Epithelial cell of esophagus (primary cell): ENCODE measurements at regions not wholly inside any gene's neighbourhood (a gene's known extent, or its start where the extent isn't known, plus 50 kb on each side); places are given as distances from the start of the nearest gene placed in this dataset.
"Not testable (repeated sequence)": the region's sequence is repeated elsewhere in the genome, so short reads cannot be mapped to it uniquely, and the experiment has no call there.

Experiments
- DNase-seq: peaks from one replicate; pipeline ENCODE4 v3.0.0; 2010; ENCODE audit warnings: low read depth
- H3K4me3 ChIP-seq: 2 replicates; pipeline ENCODE4 v1.5.1; 2011; ENCODE audit warnings: mild to moderate bottlenecking, low read length, control low read depth
- TF ChIP-seq, protein P1 (sequence below): IDR thresholded peaks from 2 replicates; pipeline ENCODE4 v1.5.1; 2011; ENCODE audit warnings: low read depth, mild to moderate bottlenecking, low read length, control low read depth, inconsistent platforms; ENCODE audit not compliant: insufficient read depth; ENCODE audit errors: missing control alignments

DNA sequence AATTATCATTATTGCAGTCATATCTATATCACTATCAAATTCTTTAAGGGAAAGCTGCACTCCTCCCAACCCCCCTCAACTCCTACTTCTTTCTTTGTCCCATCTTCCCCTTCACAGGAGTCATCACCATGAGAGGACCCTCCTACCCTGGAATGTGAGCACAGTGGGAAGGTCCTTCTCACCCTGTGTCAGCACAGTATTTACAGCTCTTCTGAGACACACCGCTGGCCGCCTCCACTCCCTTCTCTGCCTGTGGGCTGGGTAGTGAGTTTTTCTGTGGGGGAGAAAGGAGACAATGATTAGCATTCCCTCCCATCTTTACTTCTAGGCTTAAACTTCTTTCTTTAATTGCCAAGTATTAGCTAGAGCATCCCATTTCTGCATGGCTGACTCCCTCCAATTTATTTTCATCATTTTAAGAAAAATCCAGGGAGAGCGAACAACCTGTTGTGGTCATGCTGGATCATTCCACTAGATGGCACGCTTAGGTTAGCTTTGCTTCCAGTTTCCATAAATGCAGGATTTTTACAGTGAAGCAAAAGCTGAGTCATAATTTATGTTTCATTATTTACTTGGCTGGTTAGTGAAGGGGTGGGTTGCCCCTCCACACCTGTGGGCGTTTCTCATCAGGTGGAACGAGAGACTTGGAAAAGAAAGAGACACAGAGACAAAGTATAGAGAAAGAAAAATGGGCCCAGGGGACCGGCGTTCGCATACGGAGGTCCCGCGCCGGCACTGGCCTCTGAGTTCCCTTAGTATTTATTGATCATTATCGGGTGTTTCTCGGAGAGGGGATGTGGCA lies 188.5 kb downstream of the ALX1 start:
- DNase-seq = peak; percentile 83
- TF ChIP-seq, protein P1, sequence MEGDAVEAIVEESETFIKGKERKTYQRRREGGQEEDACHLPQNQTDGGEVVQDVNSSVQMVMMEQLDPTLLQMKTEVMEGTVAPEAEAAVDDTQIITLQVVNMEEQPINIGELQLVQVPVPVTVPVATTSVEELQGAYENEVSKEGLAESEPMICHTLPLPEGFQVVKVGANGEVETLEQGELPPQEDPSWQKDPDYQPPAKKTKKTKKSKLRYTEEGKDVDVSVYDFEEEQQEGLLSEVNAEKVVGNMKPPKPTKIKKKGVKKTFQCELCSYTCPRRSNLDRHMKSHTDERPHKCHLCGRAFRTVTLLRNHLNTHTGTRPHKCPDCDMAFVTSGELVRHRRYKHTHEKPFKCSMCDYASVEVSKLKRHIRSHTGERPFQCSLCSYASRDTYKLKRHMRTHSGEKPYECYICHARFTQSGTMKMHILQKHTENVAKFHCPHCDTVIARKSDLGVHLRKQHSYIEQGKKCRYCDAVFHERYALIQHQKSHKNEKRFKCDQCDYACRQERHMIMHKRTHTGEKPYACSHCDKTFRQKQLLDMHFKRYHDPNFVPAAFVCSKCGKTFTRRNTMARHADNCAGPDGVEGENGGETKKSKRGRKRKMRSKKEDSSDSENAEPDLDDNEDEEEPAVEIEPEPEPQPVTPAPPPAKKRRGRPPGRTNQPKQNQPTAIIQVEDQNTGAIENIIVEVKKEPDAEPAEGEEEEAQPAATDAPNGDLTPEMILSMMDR = peak; percentile 88
- H3K4me3 ChIP-seq = no peak overlapping the region

DNA sequence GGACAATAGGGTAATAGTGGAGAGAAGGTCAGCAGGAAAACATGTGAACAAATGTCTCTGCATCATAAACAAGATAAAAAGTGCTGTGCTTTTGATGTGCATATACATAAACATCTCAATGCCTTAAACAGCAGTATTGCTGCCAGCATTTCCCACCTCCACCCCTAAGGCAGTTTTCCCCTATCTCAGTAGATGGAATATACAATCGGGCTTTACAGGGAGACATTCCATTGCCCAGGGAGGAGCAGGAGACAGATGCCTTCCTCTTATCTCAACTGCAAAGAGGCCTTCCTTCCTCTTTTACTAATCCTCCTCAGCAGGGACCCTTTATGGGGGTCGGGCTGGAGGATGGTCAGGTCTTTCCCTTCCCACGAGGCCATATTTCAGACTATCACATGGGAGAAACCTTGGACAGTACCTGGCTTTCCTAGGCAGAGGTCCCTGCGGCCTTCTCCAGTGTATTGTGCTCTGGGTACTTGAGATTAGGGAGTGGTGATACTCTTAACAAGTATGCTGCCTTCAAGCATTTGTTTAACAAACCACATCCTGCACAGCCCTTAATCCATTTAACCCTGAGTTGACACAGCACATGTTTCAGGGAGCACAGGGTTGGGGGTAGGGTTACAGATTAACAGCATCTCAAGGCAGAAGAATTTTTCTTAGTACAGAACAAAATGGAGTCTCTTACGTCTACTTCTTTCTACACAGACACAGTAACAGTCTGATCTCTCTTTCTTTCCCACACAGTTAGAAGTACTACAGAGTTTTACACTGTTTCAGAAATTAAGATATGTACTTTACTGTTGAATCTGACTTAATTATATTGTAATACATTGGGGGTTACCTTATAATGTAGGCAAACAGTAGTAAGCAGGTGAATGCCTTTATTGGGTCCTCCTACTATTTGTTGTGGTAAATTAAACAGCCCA lies 189.4 kb downstream of the ALX1 start:
- DNase-seq = peak; percentile 45
- H3K4me3 ChIP-seq = not testable (repeated sequence)

DNA sequence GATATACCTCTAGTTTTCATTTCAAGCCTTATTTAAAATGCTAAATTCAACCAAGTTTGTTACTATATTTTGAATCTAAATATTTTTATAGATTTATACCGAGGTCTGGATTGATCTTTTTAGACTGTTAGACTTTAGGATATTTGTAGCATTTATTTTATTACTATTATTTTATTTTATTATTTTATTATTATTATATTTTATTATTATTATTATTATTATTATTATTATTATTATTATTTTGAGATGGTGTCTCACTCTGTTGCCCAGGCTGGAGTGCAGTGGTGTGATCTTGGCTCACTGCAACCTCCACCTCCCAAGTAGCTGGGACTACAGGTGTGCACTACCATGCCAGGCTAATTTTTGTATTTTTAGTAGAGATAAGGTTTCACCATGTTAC lies 195.3 kb downstream of the ALX1 start:
- DNase-seq, H3K4me3 ChIP-seq: not testable (repeated sequence)

DNA sequence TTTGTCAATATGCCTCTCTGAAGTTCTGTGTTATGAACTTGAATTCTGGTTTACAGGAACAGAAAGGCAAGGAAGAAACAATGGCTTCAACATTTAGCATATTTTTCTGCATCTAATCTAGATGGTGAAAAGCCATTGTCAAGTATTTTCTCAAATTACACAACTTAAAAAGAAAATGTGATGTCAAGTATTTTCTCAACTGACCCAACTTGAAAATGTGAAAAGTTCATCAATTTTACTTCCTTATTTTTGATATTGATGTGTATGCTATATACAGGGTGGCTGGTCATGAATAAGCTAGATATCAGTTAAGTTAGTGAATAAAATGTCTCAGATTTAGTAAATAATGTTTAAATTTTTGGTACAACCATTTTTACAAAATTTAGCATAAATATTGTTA lies 196.7 kb downstream of the ALX1 start:
- TF ChIP-seq, protein P1 = no peak
- H3K4me3 ChIP-seq = no peak overlapping the region
- no peak for DNase-seq

DNA sequence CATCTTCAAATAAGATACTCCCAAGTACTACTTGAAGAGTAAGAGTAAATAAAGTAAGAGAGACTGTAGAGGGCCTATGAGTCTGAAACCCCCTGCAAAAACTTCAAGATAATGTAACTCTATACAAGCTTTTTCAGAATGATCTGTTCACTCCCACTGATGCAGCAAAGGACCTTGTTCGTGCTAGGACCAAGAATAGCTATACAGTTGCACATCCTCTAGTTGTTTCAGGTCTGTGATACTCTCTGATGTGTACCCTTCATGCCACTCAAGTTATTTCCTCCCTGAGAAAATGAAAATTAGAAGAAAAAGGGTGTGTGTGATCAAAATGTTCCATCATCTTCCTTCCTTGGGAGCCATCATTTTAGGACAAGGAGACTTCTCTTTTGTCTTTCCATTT lies 204.4 kb downstream of the ALX1 start:
- DNase-seq = no peak
- H3K4me3 ChIP-seq = no peak overlapping the region
- TF ChIP-seq, protein P1 = no peak

DNA sequence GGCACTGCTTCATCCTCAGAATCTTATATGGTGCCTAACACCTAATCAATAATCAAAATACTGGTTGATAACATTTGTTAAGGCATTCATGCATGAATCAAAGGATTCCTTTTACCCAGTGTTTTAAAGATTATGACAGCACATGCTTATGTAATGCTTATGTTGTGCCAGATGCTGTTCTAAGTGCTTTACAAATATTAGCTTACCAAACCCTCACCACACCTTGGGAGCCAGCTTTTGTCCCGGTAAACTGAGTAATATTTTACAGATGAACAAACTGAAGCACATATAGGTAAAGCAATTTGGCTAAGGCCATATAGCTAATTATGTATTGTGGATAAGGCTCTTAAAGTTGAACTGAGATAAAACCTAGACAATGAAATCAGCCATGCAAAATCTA lies 209.2 kb downstream of the ALX1 start:
- no peak overlapping the region for H3K4me3 ChIP-seq
- TF ChIP-seq, protein P1 = no peak
- peak; percentile 36 for DNase-seq

DNA sequence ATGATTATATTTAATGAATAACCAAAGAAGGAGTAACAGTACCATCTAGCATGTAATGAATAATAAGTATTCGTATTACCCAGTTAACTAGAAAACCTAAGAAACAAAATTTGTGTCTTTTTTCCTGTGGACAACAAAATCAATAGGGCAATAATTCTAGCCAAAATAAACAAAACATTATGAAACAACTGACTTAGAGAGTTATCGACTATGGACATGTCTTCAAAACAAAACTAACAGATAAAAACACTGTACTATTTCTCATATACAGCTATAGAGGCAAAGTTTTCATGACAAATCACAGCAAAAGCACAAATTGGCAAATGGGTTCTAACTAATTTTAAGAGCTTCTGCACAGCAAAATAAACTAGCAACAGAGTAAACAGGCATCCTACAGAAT lies 224.1 kb downstream of the ALX1 start:
- no peak overlapping the region for H3K4me3 ChIP-seq
- TF ChIP-seq, protein P1 = no peak
- DNase-seq = no peak
